ENCODE measurements at regions not wholly inside any gene's neighbourhood (a gene's known extent, or its start where the extent isn't known, plus 50 kb on each side); places are given as distances from the start of the nearest gene placed in this dataset.

DNA sequence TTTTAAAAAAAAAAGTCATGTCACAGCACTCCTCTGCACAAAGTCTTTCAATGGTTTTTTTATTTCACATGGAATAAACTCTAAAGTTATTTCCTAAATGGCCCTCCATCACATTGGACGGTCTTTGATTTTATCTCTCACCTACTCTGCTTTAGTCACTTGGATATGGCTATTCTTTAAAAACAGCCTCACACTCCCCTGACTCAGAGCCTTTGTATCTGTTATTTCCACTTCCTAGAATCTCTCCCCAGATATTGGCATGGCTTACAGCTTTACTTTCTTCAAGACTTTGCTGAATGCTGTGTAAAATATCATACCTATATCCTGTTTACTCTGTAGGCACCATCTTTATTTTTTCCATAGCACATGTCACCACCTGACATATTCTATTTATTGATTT is 194.7 kb upstream of the MCHR2 start:
- Histone ChIP-seq H3K27me3 (ENCODE audit: insufficient read depth, poor library complexity, severe bottlenecking) (no peaks in the 10 kb centered on the region), H3K27ac (replicated peaks) (no peak overlapping the region), H3K4me3 (replicated peaks; ENCODE audit: insufficient read depth, low read length) (no peak overlapping the region)
- no peak for TF ChIP-seq GABPA (IDR thresholded peaks at IDR 0.05; ENCODE audit: low read depth)
- TF ChIP-seq, protein P1, sequence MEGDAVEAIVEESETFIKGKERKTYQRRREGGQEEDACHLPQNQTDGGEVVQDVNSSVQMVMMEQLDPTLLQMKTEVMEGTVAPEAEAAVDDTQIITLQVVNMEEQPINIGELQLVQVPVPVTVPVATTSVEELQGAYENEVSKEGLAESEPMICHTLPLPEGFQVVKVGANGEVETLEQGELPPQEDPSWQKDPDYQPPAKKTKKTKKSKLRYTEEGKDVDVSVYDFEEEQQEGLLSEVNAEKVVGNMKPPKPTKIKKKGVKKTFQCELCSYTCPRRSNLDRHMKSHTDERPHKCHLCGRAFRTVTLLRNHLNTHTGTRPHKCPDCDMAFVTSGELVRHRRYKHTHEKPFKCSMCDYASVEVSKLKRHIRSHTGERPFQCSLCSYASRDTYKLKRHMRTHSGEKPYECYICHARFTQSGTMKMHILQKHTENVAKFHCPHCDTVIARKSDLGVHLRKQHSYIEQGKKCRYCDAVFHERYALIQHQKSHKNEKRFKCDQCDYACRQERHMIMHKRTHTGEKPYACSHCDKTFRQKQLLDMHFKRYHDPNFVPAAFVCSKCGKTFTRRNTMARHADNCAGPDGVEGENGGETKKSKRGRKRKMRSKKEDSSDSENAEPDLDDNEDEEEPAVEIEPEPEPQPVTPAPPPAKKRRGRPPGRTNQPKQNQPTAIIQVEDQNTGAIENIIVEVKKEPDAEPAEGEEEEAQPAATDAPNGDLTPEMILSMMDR (IDR thresholded peaks at IDR 0.05; ENCODE audit: insufficient read depth, low read length) = no peak
- TF ChIP-seq, protein P2, sequence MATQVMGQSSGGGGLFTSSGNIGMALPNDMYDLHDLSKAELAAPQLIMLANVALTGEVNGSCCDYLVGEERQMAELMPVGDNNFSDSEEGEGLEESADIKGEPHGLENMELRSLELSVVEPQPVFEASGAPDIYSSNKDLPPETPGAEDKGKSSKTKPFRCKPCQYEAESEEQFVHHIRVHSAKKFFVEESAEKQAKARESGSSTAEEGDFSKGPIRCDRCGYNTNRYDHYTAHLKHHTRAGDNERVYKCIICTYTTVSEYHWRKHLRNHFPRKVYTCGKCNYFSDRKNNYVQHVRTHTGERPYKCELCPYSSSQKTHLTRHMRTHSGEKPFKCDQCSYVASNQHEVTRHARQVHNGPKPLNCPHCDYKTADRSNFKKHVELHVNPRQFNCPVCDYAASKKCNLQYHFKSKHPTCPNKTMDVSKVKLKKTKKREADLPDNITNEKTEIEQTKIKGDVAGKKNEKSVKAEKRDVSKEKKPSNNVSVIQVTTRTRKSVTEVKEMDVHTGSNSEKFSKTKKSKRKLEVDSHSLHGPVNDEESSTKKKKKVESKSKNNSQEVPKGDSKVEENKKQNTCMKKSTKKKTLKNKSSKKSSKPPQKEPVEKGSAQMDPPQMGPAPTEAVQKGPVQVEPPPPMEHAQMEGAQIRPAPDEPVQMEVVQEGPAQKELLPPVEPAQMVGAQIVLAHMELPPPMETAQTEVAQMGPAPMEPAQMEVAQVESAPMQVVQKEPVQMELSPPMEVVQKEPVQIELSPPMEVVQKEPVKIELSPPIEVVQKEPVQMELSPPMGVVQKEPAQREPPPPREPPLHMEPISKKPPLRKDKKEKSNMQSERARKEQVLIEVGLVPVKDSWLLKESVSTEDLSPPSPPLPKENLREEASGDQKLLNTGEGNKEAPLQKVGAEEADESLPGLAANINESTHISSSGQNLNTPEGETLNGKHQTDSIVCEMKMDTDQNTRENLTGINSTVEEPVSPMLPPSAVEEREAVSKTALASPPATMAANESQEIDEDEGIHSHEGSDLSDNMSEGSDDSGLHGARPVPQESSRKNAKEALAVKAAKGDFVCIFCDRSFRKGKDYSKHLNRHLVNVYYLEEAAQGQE (IDR thresholded peaks at IDR 0.05; ENCODE audit: insufficient replicate concordance, low read depth) = no peak
- TF ChIP-seq POLR2AphosphoS5 (IDR thresholded peaks at IDR 0.05; ENCODE audit: low read depth) = no peak
- DNase-seq (ENCODE audit: low read depth in 1 of 2, low spot score in 1 of 2) = no peak

DNA sequence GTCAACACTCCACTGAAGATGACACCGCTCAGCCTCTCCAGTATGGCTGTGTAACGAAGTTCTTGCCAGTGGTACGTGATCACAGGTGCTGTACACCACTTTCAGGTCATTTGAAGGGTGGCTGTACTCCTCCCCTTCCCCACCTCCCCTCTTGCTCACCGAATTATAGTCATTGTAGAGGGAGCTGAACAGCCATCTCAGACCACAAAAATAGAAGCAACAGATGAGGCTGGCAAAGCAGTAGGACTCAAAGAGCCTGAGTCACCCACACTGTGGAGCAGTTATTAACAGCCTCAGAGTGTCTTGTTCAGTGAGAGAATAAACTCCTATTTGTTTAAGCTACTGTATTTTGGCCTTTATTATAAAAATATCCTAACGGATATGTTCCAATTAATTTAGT is 192.5 kb upstream of the MCHR2 start:
- H3K27ac ChIP-seq (replicated peaks) = no peak overlapping the region
- H3K4me3 ChIP-seq (replicated peaks; ENCODE audit: insufficient read depth, low read length) = no peak overlapping the region
- TF ChIP-seq SPI1 (IDR thresholded peaks at IDR 0.05; ENCODE audit: borderline replicate concordance, low read depth) (no peak), GABPA (IDR thresholded peaks at IDR 0.05; ENCODE audit: low read depth) (no peak), POLR2AphosphoS5 (IDR thresholded peaks at IDR 0.05; ENCODE audit: low read depth) (no peak)
- TF ChIP-seq, protein P2 (IDR thresholded peaks at IDR 0.05; ENCODE audit: insufficient replicate concordance, low read depth) = no peak
- TF ChIP-seq, protein P1 (IDR thresholded peaks at IDR 0.05; ENCODE audit: insufficient read depth, low read length) = no peak
- no peak for DNase-seq (ENCODE audit: low read depth in 1 of 2, low spot score in 1 of 2)
- H3K27me3 ChIP-seq (ENCODE audit: insufficient read depth, poor library complexity, severe bottlenecking) = no peaks in the 10 kb centered on the region

DNA sequence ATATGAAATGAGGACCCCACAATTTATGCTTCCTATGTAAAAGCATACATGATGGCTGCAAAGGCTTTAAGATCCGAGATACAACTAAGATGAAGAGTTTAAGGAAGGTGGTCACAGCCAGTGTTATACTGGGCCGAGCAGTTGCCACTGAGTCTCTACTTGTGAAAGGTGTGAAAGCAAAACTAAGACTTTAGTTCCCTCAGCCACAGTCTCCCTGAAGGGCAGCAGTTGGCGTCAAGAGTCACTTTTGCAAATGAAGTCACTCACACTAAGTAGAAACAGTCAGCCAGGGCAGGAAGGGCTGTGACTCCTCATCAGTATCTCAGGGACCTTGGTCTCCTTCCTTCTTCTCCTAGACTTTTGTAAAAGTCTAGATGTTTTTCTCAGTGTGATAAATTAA is 191.6 kb upstream of the MCHR2 start:
- no peak overlapping the region for H3K4me3 ChIP-seq (replicated peaks; ENCODE audit: insufficient read depth, low read length)

More for the DNA sequence above, 191.6 kb upstream of the MCHR2 start:
- no peak for DNase-seq (ENCODE audit: low read depth in 1 of 2, low spot score in 1 of 2)
- Histone ChIP-seq H3K27ac (replicated peaks) (no peak overlapping the region), H3K27me3 (ENCODE audit: insufficient read depth, poor library complexity, severe bottlenecking) (no peaks in the 10 kb centered on the region)
- TF ChIP-seq SPI1 (IDR thresholded peaks at IDR 0.05; ENCODE audit: borderline replicate concordance, low read depth) (no peak), POLR2AphosphoS5 (IDR thresholded peaks at IDR 0.05; ENCODE audit: low read depth) (no peak), GABPA (IDR thresholded peaks at IDR 0.05; ENCODE audit: low read depth) (no peak)
- TF ChIP-seq, protein P2 (IDR thresholded peaks at IDR 0.05; ENCODE audit: insufficient replicate concordance, low read depth) = no peak
- TF ChIP-seq, protein P1 (IDR thresholded peaks at IDR 0.05; ENCODE audit: insufficient read depth, low read length) = no peak

All from HL-60 (cell line).